Thyroid gland (tissue), 4 donors: ENCODE measurements at regions not wholly inside any gene's neighbourhood (a gene's known extent, or its start where the extent isn't known, plus 50 kb on each side); places are given as distances from the start of the nearest gene placed in this dataset.

Experiments used
- POLR2A ChIP-seq, 2 donors: fragments of 450-650 bp; IDR thresholded peaks; one replicate each; pipeline ENCODE4 v1.6.1; 2017; ENCODE audit warnings: antibody characterized with exemption in 2 of 2, mild to moderate bottlenecking in 2 of 2, moderate library complexity in 1 of 2
- TF ChIP-seq, protein P1 (sequence below), 6 experiments: fragments of 200-600 bp in 3 of 6; fragments of 450-650 bp in 3 of 6; sonication (generic) in 3 of 6; IDR thresholded peaks; one replicate each; pipeline ENCODE4 v1.5.1; 2016 to 2019; ENCODE audit warnings: antibody characterized with exemption in 6 of 6, mild to moderate bottlenecking in 2 of 6, inconsistent platforms in 1 of 6, moderate library complexity in 1 of 6

DNA sequence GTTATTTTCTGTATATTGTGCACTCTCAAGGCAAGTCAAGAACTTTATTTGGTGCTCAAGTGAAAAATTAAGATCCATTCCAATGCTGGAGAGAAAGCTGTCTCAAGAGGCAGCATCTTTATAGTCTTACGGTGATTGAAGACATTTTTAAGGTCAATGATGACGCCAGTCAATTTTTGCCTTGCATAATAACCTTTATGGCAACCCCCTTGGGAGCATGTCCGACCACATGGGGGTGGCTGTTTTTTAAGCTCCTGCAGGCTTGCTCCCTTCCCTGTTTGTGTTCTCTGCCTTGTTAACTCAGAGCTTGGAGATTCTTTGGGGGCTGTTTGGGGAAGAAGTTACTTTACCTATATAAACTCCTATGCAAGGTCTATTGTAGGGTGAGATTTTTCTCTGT is 109.6 kb upstream of the FERMT1 start:
- TF ChIP-seq, protein P1, sequence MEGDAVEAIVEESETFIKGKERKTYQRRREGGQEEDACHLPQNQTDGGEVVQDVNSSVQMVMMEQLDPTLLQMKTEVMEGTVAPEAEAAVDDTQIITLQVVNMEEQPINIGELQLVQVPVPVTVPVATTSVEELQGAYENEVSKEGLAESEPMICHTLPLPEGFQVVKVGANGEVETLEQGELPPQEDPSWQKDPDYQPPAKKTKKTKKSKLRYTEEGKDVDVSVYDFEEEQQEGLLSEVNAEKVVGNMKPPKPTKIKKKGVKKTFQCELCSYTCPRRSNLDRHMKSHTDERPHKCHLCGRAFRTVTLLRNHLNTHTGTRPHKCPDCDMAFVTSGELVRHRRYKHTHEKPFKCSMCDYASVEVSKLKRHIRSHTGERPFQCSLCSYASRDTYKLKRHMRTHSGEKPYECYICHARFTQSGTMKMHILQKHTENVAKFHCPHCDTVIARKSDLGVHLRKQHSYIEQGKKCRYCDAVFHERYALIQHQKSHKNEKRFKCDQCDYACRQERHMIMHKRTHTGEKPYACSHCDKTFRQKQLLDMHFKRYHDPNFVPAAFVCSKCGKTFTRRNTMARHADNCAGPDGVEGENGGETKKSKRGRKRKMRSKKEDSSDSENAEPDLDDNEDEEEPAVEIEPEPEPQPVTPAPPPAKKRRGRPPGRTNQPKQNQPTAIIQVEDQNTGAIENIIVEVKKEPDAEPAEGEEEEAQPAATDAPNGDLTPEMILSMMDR (IDR thresholded peaks at IDR 0.05), result no peak
- TF ChIP-seq POLR2A (IDR thresholded peaks at IDR 0.05), result no peak
